ENCODE measurements at regions not wholly inside any gene's neighbourhood (a gene's known extent, or its start where the extent isn't known, plus 50 kb on each side); places are given as distances from the start of the nearest gene placed in this dataset.

DNA sequence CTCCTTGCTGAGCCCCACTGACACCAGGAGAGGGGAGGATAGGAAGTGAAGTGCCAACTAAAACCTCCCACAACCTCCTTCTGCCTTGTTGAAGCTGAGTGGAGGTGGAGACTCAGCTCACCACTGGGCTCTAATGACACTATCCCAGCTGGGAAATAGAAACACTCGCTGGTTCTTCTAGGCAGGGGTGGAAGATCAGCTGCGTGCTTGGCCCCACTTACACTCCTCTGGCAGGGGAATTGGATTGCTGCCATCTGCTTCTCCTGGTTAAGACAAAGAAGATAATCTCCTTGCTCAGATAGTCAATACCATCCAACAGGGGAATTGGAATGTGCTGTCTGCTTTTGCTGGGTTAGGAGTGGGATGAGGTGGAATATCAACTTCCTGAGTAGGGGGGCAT, 392.5 kb downstream of the ZNF674 start:
- TF ChIP-seq CTCF (IDR thresholded peaks at IDR 0.05; ENCODE audit: insufficient read depth, low read length) (no peak), GABPA (IDR thresholded peaks at IDR 0.05; ENCODE audit: low read depth) (no peak), POLR2AphosphoS5 (IDR thresholded peaks at IDR 0.05; ENCODE audit: low read depth) (no peak)
